Naive thymus-derived CD4-positive, alpha-beta T cell (primary cell): ENCODE measurements at regions not wholly inside any gene's neighbourhood (a gene's known extent, or its start where the extent isn't known, plus 50 kb on each side); places are given as distances from the start of the nearest gene placed in this dataset.

Experiments used
- ATAC-seq: fragments of 150-1000 bp; cut with Tn5 transposase; 2 replicates; pipeline ENCODE4 v1.10.0; 2021; ENCODE audit warnings: mild to moderate bottlenecking, moderate library complexity
- CTCF ChIA-PET: fragments of 350-600 bp; sonication (Branson Sonifier 250); formaldehyde crosslinking; loops from one replicate; lab custom pipeline; 2021; ENCODE audit warnings: antibody characterized with exemption; lab: Charles Lee
- POLR2A ChIA-PET: fragments of 350-600 bp; sonication (Branson Sonifier 250); formaldehyde crosslinking; loops from one replicate; lab custom pipeline; 2021; ENCODE audit warnings: antibody characterized with exemption, inconsistent platforms; lab: Charles Lee
- DNase-seq, 9 donors: peaks; one replicate each; pipeline versions ENCODE4 v3.0.0 to v3.0.0-alpha.2; 2020 to 2022; ENCODE audit warnings: mixed read lengths in 1 of 9
- H3K27ac ChIP-seq: one replicate; pipeline ENCODE4 v1.7.0; 2013; ENCODE audit warnings: mild to moderate bottlenecking, low read depth, low read length, moderate library complexity
- H3K27me3 ChIP-seq, 2 donors: one replicate each; pipeline ENCODE4 v1.7.0; 2013; ENCODE audit warnings: low read length in 2 of 2, mild to moderate bottlenecking in 2 of 2, moderate library complexity in 2 of 2; ENCODE audit not compliant: control insufficient read depth in 2 of 2, insufficient read depth in 2 of 2
- H3K36me3 ChIP-seq, 3 experiments: 1 replicate in 2 of 3; 2 replicates in 1 of 3; pipeline ENCODE4 v1.7.0; 2013; ENCODE audit warnings: low read length in 3 of 3, mild to moderate bottlenecking in 3 of 3, moderate library complexity in 1 of 3; ENCODE audit not compliant: insufficient read depth in 3 of 3, control insufficient read depth in 2 of 3
- H3K4me1 ChIP-seq, 2 donors: one replicate each; pipeline ENCODE4 v1.7.0; 2013; ENCODE audit warnings: low read length in 2 of 2, mild to moderate bottlenecking in 2 of 2, moderate library complexity in 1 of 2; ENCODE audit not compliant: control insufficient read depth in 2 of 2, insufficient read depth in 2 of 2
- H3K4me3 ChIP-seq: 2 replicates; pipeline ENCODE4 v1.7.0; 2013; ENCODE audit warnings: mild to moderate bottlenecking, low read length
- H3K9me3 ChIP-seq, 3 experiments: 1 replicate in 2 of 3; 2 replicates in 1 of 3; pipeline ENCODE4 v1.7.0; 2013; ENCODE audit warnings: low read length in 3 of 3; ENCODE audit not compliant: control insufficient read depth in 2 of 3
- H3K27ac Mint-ChIP-seq, 9 donors: one replicate each; pipeline ENCODE4 v1.8.0; 2020 to 2022; ENCODE audit warnings: mixed read lengths in 9 of 9, mild to moderate bottlenecking in 8 of 9, moderate library complexity in 5 of 9, inconsistent platforms in 2 of 9
- H3K27me3 Mint-ChIP-seq, 5 donors: one replicate each; pipeline ENCODE4 v1.8.0; 2021 to 2022; ENCODE audit warnings: mixed read lengths in 5 of 5, mild to moderate bottlenecking in 1 of 5
- H3K36me3 Mint-ChIP-seq, 5 donors: one replicate each; pipeline ENCODE4 v1.8.0; 2020 to 2022; ENCODE audit warnings: mixed read lengths in 5 of 5, mild to moderate bottlenecking in 3 of 5, inconsistent platforms in 1 of 5
- H3K4me1 Mint-ChIP-seq, 7 donors: one replicate each; pipeline ENCODE4 v1.8.0; 2020 to 2022; ENCODE audit warnings: mixed read lengths in 7 of 7, mild to moderate bottlenecking in 3 of 7, inconsistent platforms in 1 of 7
- H3K4me3 Mint-ChIP-seq, 10 donors: one replicate each; pipeline ENCODE4 v1.8.0; 2020 to 2022; ENCODE audit warnings: mild to moderate bottlenecking in 10 of 10, mixed read lengths in 10 of 10, moderate library complexity in 6 of 10, inconsistent platforms in 2 of 10
- H3K9me3 Mint-ChIP-seq, 11 donors: one replicate each; pipeline ENCODE4 v1.8.0; 2020 to 2022; ENCODE audit warnings: mixed read lengths in 11 of 11, mild to moderate bottlenecking in 4 of 11, inconsistent platforms in 1 of 11, moderate library complexity in 1 of 11
- intact Hi-C, 2 donors: fragments of 100-400 bp; cut with micrococcal nuclease; formaldehyde crosslinking; loops; one replicate each; pipeline ENCODE4 v1.15.1; 2023

- H3K27me3 Mint-ChIP-seq, result no peaks in the 10 kb centered on the region
- intact Hi-C loops, result no loop called here
- peak overlapping the region in 1 of 9 donors; percentile 54 for H3K27ac Mint-ChIP-seq
- CTCF ChIA-PET, result no interaction called here
- Histone ChIP-seq H3K9me3 (no peaks in the 10 kb centered on the region), H3K27me3 (no peaks in the 10 kb centered on the region), H3K36me3 (no peaks in the 10 kb centered on the region), H3K4me1 (no peaks in the 10 kb centered on the region), H3K4me3 (no peak overlapping the region), H3K27ac (no peak overlapping the region)
- POLR2A ChIA-PET, result no interaction called here
- no peak for DNase-seq
- peaks cover 0 to 4% (median 0%) of the 10 kb centered on the region in 11 donors for H3K9me3 Mint-ChIP-seq
- peaks cover 5 to 63% (median 23%) of the 10 kb centered on the region in 7 donors for H3K4me1 Mint-ChIP-seq
- H3K36me3 Mint-ChIP-seq, result peaks cover 0 to 25% (median 14%) of the 10 kb centered on the region in 5 donors
- no peak overlapping the region for H3K4me3 Mint-ChIP-seq
- ATAC-seq, result no peak
Measured at GRCh38 chr10:60623627-60624026, 154.7 kb upstream of the CDK1 start.

DNA sequence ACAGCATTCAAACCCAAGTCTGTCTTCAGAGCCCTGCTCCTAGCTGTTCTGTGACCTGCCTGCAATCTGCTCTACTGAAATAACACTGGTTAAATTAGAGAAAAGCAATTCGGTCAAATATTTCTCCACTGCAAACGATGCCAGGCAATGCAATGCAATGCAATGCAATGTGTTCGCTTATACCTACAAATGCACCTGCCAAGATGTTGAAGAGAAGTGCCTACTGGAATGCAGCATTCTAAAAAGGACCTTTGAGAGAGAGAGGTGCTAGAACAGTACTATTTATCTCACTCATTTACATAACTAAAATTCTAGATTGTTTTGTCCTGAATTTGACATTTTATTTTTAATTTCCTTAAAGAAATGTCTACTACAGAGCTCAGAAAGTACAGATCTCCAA is 157.3 kb upstream of the CDK1 start:
- DNase-seq (no peak), ATAC-seq (no peak)
- POLR2A ChIA-PET, result no interaction called here
- Mint-ChIP-seq H3K27ac (no peak overlapping the region), H3K4me3 (no peak overlapping the region), H3K9me3 (no peaks in the 10 kb centered on the region), H3K36me3 (peaks cover 0 to 20% (median 8%) of the 10 kb centered on the region in 5 donors), H3K27me3 (no peaks in the 10 kb centered on the region), H3K4me1 (peaks cover 5 to 65% (median 24%) of the 10 kb centered on the region in 7 donors)
- Histone ChIP-seq H3K9me3 (no peaks in the 10 kb centered on the region), H3K27me3 (no peaks in the 10 kb centered on the region), H3K36me3 (no peaks in the 10 kb centered on the region), H3K4me1 (no peaks in the 10 kb centered on the region), H3K27ac (no peak overlapping the region), H3K4me3 (no peak overlapping the region)
- CTCF ChIA-PET, result no interaction called here
- intact Hi-C loops, result no loop called here

DNA sequence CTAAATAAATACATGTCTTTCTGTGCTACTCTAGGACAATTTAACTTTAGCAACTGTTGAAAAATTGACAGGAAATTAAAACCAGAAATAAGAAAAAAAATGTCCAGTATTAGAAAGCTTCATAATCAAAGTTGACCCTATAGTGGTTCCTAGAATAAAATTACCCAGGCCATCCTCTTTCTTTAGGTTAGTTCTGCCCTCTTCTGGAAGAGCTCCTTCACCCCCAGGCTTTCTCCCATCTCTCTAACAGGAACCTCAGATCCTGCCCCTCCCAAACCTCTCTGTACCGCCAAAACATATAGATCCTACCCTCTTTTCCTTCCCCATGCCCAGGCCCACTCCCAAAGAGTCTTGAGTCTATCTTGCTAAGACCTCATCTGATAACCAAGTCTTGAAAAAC is 159.4 kb upstream of the CDK1 start:
- ATAC-seq, result no peak
- ChIA-PET CTCF (no interaction called here), POLR2A (no interaction called here)
- Histone ChIP-seq H3K27ac (no peak overlapping the region), H3K36me3 (no peaks in the 10 kb centered on the region), H3K27me3 (no peaks in the 10 kb centered on the region), H3K4me3 (no peak overlapping the region), H3K4me1 (no peaks in the 10 kb centered on the region), H3K9me3 (no peaks in the 10 kb centered on the region)
- peaks cover 5 to 52% (median 20%) of the 10 kb centered on the region in 7 donors for H3K4me1 Mint-ChIP-seq
- H3K27me3 Mint-ChIP-seq, result no peaks in the 10 kb centered on the region
- peak overlapping the region in 2 of 10 donors; percentile 17 to 23 for H3K4me3 Mint-ChIP-seq
- intact Hi-C loops, result no loop called here
- no peaks in the 10 kb centered on the region for H3K9me3 Mint-ChIP-seq
- peaks cover 0 to 22% (median 3%) of the 10 kb centered on the region in 5 donors for H3K36me3 Mint-ChIP-seq
- H3K27ac Mint-ChIP-seq, result peak overlapping the region in 3 of 9 donors; percentile 8 to 87 (median 9)
- no peak for DNase-seq

GRCh38 chr10:60615541-60615940 is 162.7 kb upstream of the CDK1 start:
- no peaks in the 10 kb centered on the region for H3K27me3 Mint-ChIP-seq

DNA sequence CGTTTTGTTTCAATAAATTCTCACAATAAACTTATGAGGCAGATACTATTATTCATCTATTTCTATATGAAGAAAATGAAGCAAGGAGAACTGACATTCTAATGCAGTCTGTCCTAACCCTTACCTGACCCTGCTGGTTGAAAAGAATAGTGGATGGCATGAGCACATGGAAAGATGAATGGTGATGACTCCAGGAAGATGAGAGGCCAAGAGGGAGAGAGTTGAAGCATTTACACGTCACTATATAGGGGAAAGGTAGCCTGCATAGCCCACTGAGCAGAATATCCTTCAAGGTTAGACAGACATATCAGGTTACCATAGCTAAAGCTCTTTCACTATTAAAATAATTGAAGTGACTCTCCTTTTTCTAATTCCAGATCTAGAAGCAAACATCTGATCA is 163.9 kb upstream of the CDK1 start:
- Mint-ChIP-seq H3K4me1 (peaks cover 8 to 46% (median 24%) of the 10 kb centered on the region in 7 donors), H3K9me3 (peaks cover 0 to 2% (median 0%) of the 10 kb centered on the region in 11 donors), H3K36me3 (peaks cover 0 to 41% (median 11%) of the 10 kb centered on the region in 5 donors), H3K4me3 (no peak overlapping the region), H3K27me3 (no peaks in the 10 kb centered on the region), H3K27ac (no peak overlapping the region)
- POLR2A ChIA-PET, result interaction anchor here (0.7 to 1.2 kb wide), 2 partner anchors 89 to 257 kb away, joined by 3 read pairs; no protein-coding TSS in a partner anchor
- Histone ChIP-seq H3K27me3 (no peaks in the 10 kb centered on the region), H3K27ac (no peak overlapping the region), H3K4me1 (no peaks in the 10 kb centered on the region), H3K36me3 (no peaks in the 10 kb centered on the region), H3K4me3 (no peak overlapping the region), H3K9me3 (no peaks in the 10 kb centered on the region)
- intact Hi-C loops, result no loop called here
- CTCF ChIA-PET, result no interaction called here
- DNase-seq (no peak), ATAC-seq (no peak)

More at GRCh38 chr10:60615541-60615940, 162.7 kb upstream of the CDK1 start:
- ChIA-PET CTCF (interaction anchor here (0.6 kb wide), 1 partner anchor 56 kb away, joined by 3 read pairs; no protein-coding TSS in a partner anchor), POLR2A (no interaction called here)
- Histone ChIP-seq H3K27ac (no peak overlapping the region), H3K36me3 (no peaks in the 10 kb centered on the region), H3K4me3 (no peak overlapping the region), H3K4me1 (no peaks in the 10 kb centered on the region), H3K27me3 (no peaks in the 10 kb centered on the region), H3K9me3 (no peaks in the 10 kb centered on the region)
- no peak overlapping the region for H3K4me3 Mint-ChIP-seq
- peaks cover 0 to 2% (median 0%) of the 10 kb centered on the region in 11 donors for H3K9me3 Mint-ChIP-seq
- no peak overlapping the region for H3K27ac Mint-ChIP-seq
- DNase-seq (no peak), ATAC-seq (no peak)
- H3K36me3 Mint-ChIP-seq, result peaks cover 0 to 38% (median 8%) of the 10 kb centered on the region in 5 donors
- peaks cover 8 to 44% (median 24%) of the 10 kb centered on the region in 7 donors for H3K4me1 Mint-ChIP-seq
- intact Hi-C loops, result no loop called here

DNA sequence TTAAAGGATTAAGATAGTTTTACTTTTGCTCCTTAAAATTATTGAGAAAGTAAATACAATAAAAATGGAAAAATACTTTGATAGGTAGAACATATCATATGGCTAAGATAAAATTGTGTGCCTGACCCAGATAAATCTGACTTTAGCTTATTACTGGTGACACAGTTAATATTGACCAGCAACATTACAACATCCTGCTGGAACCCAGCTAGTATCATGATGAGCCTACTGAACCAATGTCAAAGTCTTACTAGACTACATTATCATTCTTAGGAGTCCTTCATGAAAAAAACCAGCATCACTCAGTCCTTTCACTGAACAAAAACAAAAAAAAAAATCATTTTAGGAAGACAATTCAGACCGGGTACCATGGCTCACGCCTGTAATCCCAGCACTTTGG is 164.8 kb upstream of the CDK1 start:
- intact Hi-C loops, result no loop called here
- Mint-ChIP-seq H3K27ac (no peak overlapping the region), H3K4me1 (peaks cover 6 to 44% (median 21%) of the 10 kb centered on the region in 7 donors), H3K27me3 (no peaks in the 10 kb centered on the region), H3K9me3 (peaks cover 0 to 2% (median 0%) of the 10 kb centered on the region in 11 donors), H3K36me3 (peaks cover 0 to 46% (median 19%) of the 10 kb centered on the region in 5 donors), H3K4me3 (no peak overlapping the region)
- DNase-seq (no peak), ATAC-seq (no peak)
- no peak overlapping the region for H3K27ac ChIP-seq
- no peaks in the 10 kb centered on the region for H3K36me3 ChIP-seq
- ChIA-PET CTCF (no interaction called here), POLR2A (interaction anchor here (1.2 kb wide), 1 partner anchor 258 kb away, joined by 3 read pairs; no protein-coding TSS in a partner anchor)
- H3K27me3 ChIP-seq, result no peaks in the 10 kb centered on the region
- H3K9me3 ChIP-seq, result no peaks in the 10 kb centered on the region
- no peaks in the 10 kb centered on the region for H3K4me1 ChIP-seq
- no peak overlapping the region for H3K4me3 ChIP-seq

- DNase-seq (peak in 1 of 9 donors; percentile 38), ATAC-seq (no peak)
- Histone ChIP-seq H3K4me1 (no peaks in the 10 kb centered on the region), H3K27ac (no peak overlapping the region), H3K27me3 (no peaks in the 10 kb centered on the region), H3K36me3 (no peaks in the 10 kb centered on the region), H3K9me3 (no peaks in the 10 kb centered on the region), H3K4me3 (no peak overlapping the region)
- Mint-ChIP-seq H3K27ac (peak overlapping the region in 2 of 9 donors; percentile 24 to 36), H3K4me3 (no peak overlapping the region), H3K9me3 (peaks cover 0 to 2% (median 0%) of the 10 kb centered on the region in 11 donors), H3K4me1 (peaks cover 0 to 45% (median 17%) of the 10 kb centered on the region in 7 donors), H3K36me3 (peaks cover 0 to 64% (median 22%) of the 10 kb centered on the region in 5 donors), H3K27me3 (no peaks in the 10 kb centered on the region)
- ChIA-PET CTCF (no interaction called here), POLR2A (no interaction called here)
- intact Hi-C loops, result no loop called here
Measured at GRCh38 chr10:60611291-60611747, 167.0 kb upstream of the CDK1 start.
